OCI-LY7 (cell line): ENCODE measurements at regions not wholly inside any gene's neighbourhood (a gene's known extent, or its start where the extent isn't known, plus 50 kb on each side); places are given as distances from the start of the nearest gene placed in this dataset.

Source experiments
- BruUV-seq: library from RNA; stranded (reverse); fragments of 400-500 nt; replicated peaks from 2 replicates; lab custom pipeline; 2021; lab: Mats Ljungman, UMichigan
- CTCF ChIA-PET: fragments of 300-600 bp; sonication (Branson Sonifier 250); formaldehyde crosslinking; loops from one replicate; lab custom pipeline; 2022; ENCODE audit warnings: antibody characterized with exemption; ENCODE audit not compliant: unreplicated experiment; lab: Charles Lee
- POLR2A ChIA-PET: fragments of 300-600 bp; sonication (Branson Sonifier 250); formaldehyde crosslinking; loops from one replicate; lab custom pipeline; 2022; ENCODE audit warnings: antibody characterized with exemption; lab: Charles Lee
- DNase-seq: peaks from one replicate; pipeline ENCODE4 v3.0.0-alpha.2; 2015; ENCODE audit warnings: low spot score
- H2AFZ ChIP-seq: fragments of 200-600 bp; sonication (generic), shearing (Covaris generic); 2 replicates; pipeline ENCODE4 v1.6.1; 2014; ENCODE audit warnings: mild to moderate bottlenecking, antibody characterized with exemption, low read length, moderate library complexity
- H3K27ac ChIP-seq: fragments of 200-600 bp; sonication (generic); 2 replicates; pipeline ENCODE4 v1.5.1; 2014; ENCODE audit warnings: mixed run types, low read depth, mild to moderate bottlenecking, moderate library complexity, low read length, inconsistent platforms; ENCODE audit not compliant: poor library complexity, severe bottlenecking
- H3K36me3 ChIP-seq: fragments of 200-600 bp; sonication (generic); 2 replicates; pipeline ENCODE4 v1.6.1; 2014; ENCODE audit warnings: mild to moderate bottlenecking, antibody characterized with exemption, low read length, moderate library complexity, mixed read lengths; ENCODE audit not compliant: insufficient read depth
- H3K4me1 ChIP-seq: fragments of 200-600 bp; sonication (generic); 2 replicates; pipeline ENCODE4 v1.5.1; 2014; ENCODE audit warnings: mild to moderate bottlenecking, low read length; ENCODE audit not compliant: insufficient read depth, poor library complexity, severe bottlenecking
- H3K4me2 ChIP-seq: fragments of 200-600 bp; sonication (generic); 2 replicates; pipeline ENCODE4 v1.6.1; 2014; ENCODE audit warnings: mild to moderate bottlenecking, low read length
- H3K4me3 ChIP-seq: fragments of 200-600 bp; sonication (generic); 2 replicates; pipeline ENCODE4 v1.5.1; 2014; ENCODE audit warnings: mild to moderate bottlenecking, low read depth, low read length; ENCODE audit not compliant: poor library complexity, severe bottlenecking
- H3K79me2 ChIP-seq: fragments of 200-600 bp; sonication (generic); 2 replicates; pipeline ENCODE4 v1.6.1; 2016; ENCODE audit warnings: low read depth, mild to moderate bottlenecking, low read length, moderate library complexity, mixed read lengths; ENCODE audit not compliant: insufficient read depth
- H3K9me2 ChIP-seq: fragments of 200-600 bp; sonication (generic); 2 replicates; pipeline ENCODE4 v1.6.1; 2016; ENCODE audit warnings: mild to moderate bottlenecking, low read length, mixed read lengths; ENCODE audit not compliant: insufficient read depth
- H3K9me3 ChIP-seq: fragments of 200-600 bp; sonication (generic); 2 replicates; pipeline ENCODE4 v1.6.1; 2014; ENCODE audit warnings: mild to moderate bottlenecking, mixed run types, low read length, mixed read lengths
- H4K20me1 ChIP-seq: fragments of 200-600 bp; sonication (generic); 2 replicates; pipeline ENCODE4 v1.6.1; 2014; ENCODE audit warnings: mild to moderate bottlenecking, antibody characterized with exemption, low read length, moderate library complexity, mixed read lengths; ENCODE audit not compliant: insufficient read depth
- EZH2phosphoT487 ChIP-seq: fragments of 200-600 bp; sonication (generic); IDR thresholded peaks from 2 replicates; pipeline ENCODE4 v1.6.1; 2018; ENCODE audit warnings: low read depth, borderline replicate concordance, mild to moderate bottlenecking, mixed run types, antibody characterized with exemption, low read length, moderate library complexity, mixed read lengths
- intact Hi-C: fragments of 100-400 bp; cut with micrococcal nuclease; formaldehyde crosslinking; loops from one replicate; pipeline ENCODE4 v1.10.0; 2022; ENCODE audit not compliant: unreplicated experiment
- TF ChIP-seq, protein P1 (sequence below): fragments of 200-600 bp; sonication (generic); conservative IDR thresholded peaks from 2 replicates; pipeline ENCODE4 v1.5.1; 2014; ENCODE audit warnings: mild to moderate bottlenecking, antibody characterized with exemption, low read length, moderate library complexity, mixed read lengths

DNA sequence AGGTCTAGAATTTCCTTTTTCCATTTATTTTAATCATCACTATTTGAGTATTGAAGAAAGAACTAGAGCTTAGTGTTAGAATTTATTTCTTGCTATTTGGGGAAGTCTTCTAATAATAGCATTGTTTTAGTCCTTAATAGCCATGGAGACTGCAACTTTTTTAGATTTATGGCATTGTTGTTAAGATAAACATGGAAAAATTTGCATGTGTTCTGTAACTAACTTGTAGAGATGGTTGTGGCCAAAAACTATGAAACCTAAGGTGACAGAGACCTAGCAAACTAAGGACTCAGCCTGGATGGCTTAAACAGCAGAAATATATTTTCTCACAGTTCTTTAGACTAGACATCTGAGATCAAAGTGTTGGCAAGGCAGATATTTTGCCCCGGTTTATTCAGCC lies 246.4 kb downstream of the SPRY2 start:
- ChIA-PET CTCF (no interaction called here), POLR2A (no interaction called here)
- Histone ChIP-seq H3K4me1 (no peaks in the 10 kb centered on the region), H3K79me2 (no peaks in the 10 kb centered on the region), H3K36me3 (no peaks in the 10 kb centered on the region), H3K4me2 (no peak overlapping the region), H3K27ac (no peak overlapping the region), H3K4me3 (no peak overlapping the region), H2AFZ (no peak overlapping the region), H4K20me1 (no peaks in the 10 kb centered on the region), H3K9me2 (no peaks in the 10 kb centered on the region), H3K9me3 (no peaks in the 10 kb centered on the region)
- no TSS peak for BruUV-seq
- intact Hi-C loops: no loop called here
- DNase-seq: no peak
- TF ChIP-seq, protein P1, sequence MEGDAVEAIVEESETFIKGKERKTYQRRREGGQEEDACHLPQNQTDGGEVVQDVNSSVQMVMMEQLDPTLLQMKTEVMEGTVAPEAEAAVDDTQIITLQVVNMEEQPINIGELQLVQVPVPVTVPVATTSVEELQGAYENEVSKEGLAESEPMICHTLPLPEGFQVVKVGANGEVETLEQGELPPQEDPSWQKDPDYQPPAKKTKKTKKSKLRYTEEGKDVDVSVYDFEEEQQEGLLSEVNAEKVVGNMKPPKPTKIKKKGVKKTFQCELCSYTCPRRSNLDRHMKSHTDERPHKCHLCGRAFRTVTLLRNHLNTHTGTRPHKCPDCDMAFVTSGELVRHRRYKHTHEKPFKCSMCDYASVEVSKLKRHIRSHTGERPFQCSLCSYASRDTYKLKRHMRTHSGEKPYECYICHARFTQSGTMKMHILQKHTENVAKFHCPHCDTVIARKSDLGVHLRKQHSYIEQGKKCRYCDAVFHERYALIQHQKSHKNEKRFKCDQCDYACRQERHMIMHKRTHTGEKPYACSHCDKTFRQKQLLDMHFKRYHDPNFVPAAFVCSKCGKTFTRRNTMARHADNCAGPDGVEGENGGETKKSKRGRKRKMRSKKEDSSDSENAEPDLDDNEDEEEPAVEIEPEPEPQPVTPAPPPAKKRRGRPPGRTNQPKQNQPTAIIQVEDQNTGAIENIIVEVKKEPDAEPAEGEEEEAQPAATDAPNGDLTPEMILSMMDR: no peak
- TF ChIP-seq EZH2phosphoT487: no peak

DNA sequence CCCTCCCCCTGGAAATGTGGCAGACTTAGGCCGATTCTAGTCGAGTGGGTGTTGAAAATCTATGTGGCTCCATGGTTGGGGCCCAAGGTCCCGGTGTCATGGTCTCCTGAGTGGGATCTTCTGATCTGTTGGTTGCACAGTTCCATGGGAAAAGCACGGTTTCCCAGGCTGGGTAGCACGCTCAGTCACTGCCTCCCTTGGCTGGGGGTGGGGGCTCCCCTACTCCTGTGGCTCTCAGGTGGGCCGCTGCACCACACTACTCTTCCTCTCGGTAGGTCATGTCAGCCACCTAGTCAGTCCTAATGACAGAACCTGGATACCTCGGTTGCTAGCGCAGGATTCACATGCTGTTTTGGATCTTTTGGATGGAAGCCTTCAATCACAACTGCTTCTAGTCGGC lies 247.0 kb downstream of the SPRY2 start:
- BruUV-seq: no TSS peak
- H4K20me1 ChIP-seq: no peaks in the 10 kb centered on the region
- no peaks in the 10 kb centered on the region for H3K4me1 ChIP-seq
- H3K4me2 ChIP-seq: no peak overlapping the region
- no peaks in the 10 kb centered on the region for H3K9me3 ChIP-seq
- no peaks in the 10 kb centered on the region for H3K9me2 ChIP-seq
- H3K79me2 ChIP-seq: no peaks in the 10 kb centered on the region
- H3K36me3 ChIP-seq: no peaks in the 10 kb centered on the region
- H3K27ac ChIP-seq: no peak overlapping the region
- H2AFZ ChIP-seq: no peak overlapping the region
- no peak for DNase-seq
- intact Hi-C loops: no loop called here
- POLR2A ChIA-PET: no interaction called here
- CTCF ChIA-PET: no interaction called here
- no peak overlapping the region for H3K4me3 ChIP-seq
- TF ChIP-seq, protein P1: no peak
- TF ChIP-seq EZH2phosphoT487: no peak

DNA sequence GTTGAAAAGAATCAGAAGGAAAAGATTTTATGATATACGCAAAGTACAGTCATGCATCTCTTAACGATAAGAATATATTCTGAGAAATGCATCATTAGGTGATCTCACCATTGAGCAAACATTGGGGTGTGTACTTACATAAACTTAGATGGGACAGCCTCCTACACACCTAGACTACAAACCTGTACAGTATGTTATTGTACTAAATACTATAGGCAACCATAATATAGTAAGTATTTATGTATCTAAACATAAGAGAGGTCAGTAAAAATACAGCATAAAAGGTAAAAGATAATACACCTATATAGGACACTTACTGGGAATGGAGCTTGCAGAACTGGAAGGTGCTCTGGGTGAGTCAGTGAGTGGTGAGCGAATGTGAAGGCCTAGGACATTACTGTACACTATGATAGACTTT lies 254.6 kb downstream of the SPRY2 start:
- ChIA-PET POLR2A (interaction anchor here (0.6 kb wide), 1 partner anchor 20 kb away, joined by 3 read pairs; no protein-coding TSS in a partner anchor), CTCF (no interaction called here)
- TF ChIP-seq, protein P1: no peak
- no peak for TF ChIP-seq EZH2phosphoT487
- intact Hi-C loops: no loop called here
- Histone ChIP-seq H3K27ac (no peak overlapping the region), H3K36me3 (no peaks in the 10 kb centered on the region), H2AFZ (no peak overlapping the region), H3K9me3 (no peaks in the 10 kb centered on the region), H3K9me2 (no peaks in the 10 kb centered on the region), H3K4me3 (no peak overlapping the region), H3K79me2 (no peaks in the 10 kb centered on the region), H4K20me1 (no peaks in the 10 kb centered on the region), H3K4me1 (no peaks in the 10 kb centered on the region), H3K4me2 (no peak overlapping the region)
- DNase-seq: no peak
- BruUV-seq: no TSS peak
